ENCODE measurements at regions not wholly inside any gene's neighbourhood (a gene's known extent, or its start where the extent isn't known, plus 50 kb on each side); places are given as distances from the start of the nearest gene placed in this dataset.

- FAIRE-seq (no peak), DNase-seq (ENCODE audit: insufficient read length, low spot score) (no peak)
These were observed 261.5 kb downstream of the BMP2 start for GRCh38 chr20:7029019-7029418.

GRCh38 chr20:7031222-7031621 lies 263.7 kb downstream of the BMP2 start:
- DNase-seq (ENCODE audit: insufficient read length, low spot score) (no peak), FAIRE-seq (no peak)

GRCh38 chr20:7038029-7038428 lies 270.5 kb downstream of the BMP2 start:
- FAIRE-seq (no peak), DNase-seq (ENCODE audit: insufficient read length, low spot score) (no peak)

- FAIRE-seq: no peak
These were observed 290.1 kb downstream of the BMP2 start for GRCh38 chr20:7057611-7058010.

GRCh38 chr20:7078804-7079203 lies 311.3 kb downstream of the BMP2 start:
- no peak for DNase-seq (ENCODE audit: insufficient read length, low spot score)
- FAIRE-seq: no peak

More at GRCh38 chr20:7057611-7058010, 290.1 kb downstream of the BMP2 start:
- no peak for DNase-seq (ENCODE audit: insufficient read length, low spot score)

- no peak for FAIRE-seq
- no peak for DNase-seq (ENCODE audit: insufficient read length, low spot score)
These were observed 313.0 kb downstream of the BMP2 start for GRCh38 chr20:7080472-7080871.

GRCh38 chr20:7085467-7085866 lies 318.0 kb downstream of the BMP2 start:
- DNase-seq (ENCODE audit: insufficient read length, low spot score): no peak
- no peak for FAIRE-seq

GRCh38 chr20:7087803-7088202 lies 320.3 kb downstream of the BMP2 start:
- DNase-seq (ENCODE audit: insufficient read length, low spot score) (no peak), FAIRE-seq (no peak)

GRCh38 chr20:7090001-7090400 lies 322.5 kb downstream of the BMP2 start:
- DNase-seq (ENCODE audit: insufficient read length, low spot score): no peak
- FAIRE-seq: no peak

- DNase-seq (ENCODE audit: insufficient read length, low spot score) (no peak), FAIRE-seq (no peak)
These were observed 323.3 kb downstream of the BMP2 start for GRCh38 chr20:7090811-7091210.

- no peak for DNase-seq (ENCODE audit: insufficient read length, low spot score)
- no peak for FAIRE-seq
These were observed 324.2 kb downstream of the BMP2 start for GRCh38 chr20:7091655-7092054.

GRCh38 chr20:7094438-7094997 lies 327.0 kb downstream of the BMP2 start:
- FAIRE-seq: no peak
- DNase-seq (ENCODE audit: insufficient read length, low spot score): no peak

GRCh38 chr20:7106910-7107309 lies 339.4 kb downstream of the BMP2 start:
- FAIRE-seq (no peak), DNase-seq (ENCODE audit: insufficient read length, low spot score) (no peak)

- no peak for DNase-seq (ENCODE audit: insufficient read length, low spot score)
- FAIRE-seq: no peak
These were observed 341.4 kb downstream of the BMP2 start for GRCh38 chr20:7108929-7109328.

- FAIRE-seq: no peak
- no peak for DNase-seq (ENCODE audit: insufficient read length, low spot score)
These were observed 346.3 kb downstream of the BMP2 start for GRCh38 chr20:7113577-7114466.

- no peak for DNase-seq (ENCODE audit: insufficient read length, low spot score)
- FAIRE-seq: no peak
These were observed 356.0 kb downstream of the BMP2 start for GRCh38 chr20:7123457-7123856.

GRCh38 chr20:7124120-7124519 lies 356.6 kb downstream of the BMP2 start:
- no peak for FAIRE-seq
- DNase-seq (ENCODE audit: insufficient read length, low spot score): no peak

GRCh38 chr20:7136886-7137285 lies 369.4 kb downstream of the BMP2 start:
- DNase-seq (ENCODE audit: insufficient read length, low spot score) (no peak), FAIRE-seq (no peak)

GRCh38 chr20:7137395-7138151 lies 370.1 kb downstream of the BMP2 start:
- no peak for DNase-seq (ENCODE audit: insufficient read length, low spot score)
- FAIRE-seq: no peak

- DNase-seq (ENCODE audit: insufficient read length, low spot score) (no peak), FAIRE-seq (no peak)
These were observed 377.0 kb downstream of the BMP2 start for GRCh38 chr20:7144464-7144863.

- DNase-seq (ENCODE audit: insufficient read length, low spot score) (no peak), FAIRE-seq (no peak)
These were observed 379.2 kb downstream of the BMP2 start for GRCh38 chr20:7146552-7147219.

Measured in HTR-8/SVneo (cell line).